BE2C (cell line): ENCODE measurements at regions not wholly inside any gene's neighbourhood (a gene's known extent, or its start where the extent isn't known, plus 50 kb on each side); places are given as distances from the start of the nearest gene placed in this dataset.

ENCODE experiments used
- DNase-seq: peaks from one replicate; pipeline ENCODE4 v3.0.0-alpha.2; 2020
- H3K27me3 ChIP-seq: fragments of 250-450 bp; sonication (Bioruptor Pico); 2 replicates; pipeline ENCODE4 v1.5.1; 2020; ENCODE audit warnings: mild to moderate bottlenecking
- H3K36me3 ChIP-seq: fragments of 250-450 bp; sonication (Bioruptor Pico); 2 replicates; pipeline ENCODE4 v1.5.1; 2020; ENCODE audit warnings: mild to moderate bottlenecking
- H3K4me1 ChIP-seq: fragments of 250-450 bp; sonication (Bioruptor Pico); 2 replicates; pipeline ENCODE4 v1.5.1; 2020
- H3K4me3 ChIP-seq: 2 replicates; pipeline ENCODE4 v1.5.1; 2011; ENCODE audit warnings: low read depth, low read length
- H3K9me3 ChIP-seq: fragments of 250-450 bp; sonication (Bioruptor Pico); 2 replicates; pipeline ENCODE4 v1.5.1; 2020
- TF ChIP-seq, protein P1 (sequence below): IDR thresholded peaks from 2 replicates; pipeline ENCODE4 v1.5.1; 2012; ENCODE audit warnings: mild to moderate bottlenecking, low read depth, low read length

DNA sequence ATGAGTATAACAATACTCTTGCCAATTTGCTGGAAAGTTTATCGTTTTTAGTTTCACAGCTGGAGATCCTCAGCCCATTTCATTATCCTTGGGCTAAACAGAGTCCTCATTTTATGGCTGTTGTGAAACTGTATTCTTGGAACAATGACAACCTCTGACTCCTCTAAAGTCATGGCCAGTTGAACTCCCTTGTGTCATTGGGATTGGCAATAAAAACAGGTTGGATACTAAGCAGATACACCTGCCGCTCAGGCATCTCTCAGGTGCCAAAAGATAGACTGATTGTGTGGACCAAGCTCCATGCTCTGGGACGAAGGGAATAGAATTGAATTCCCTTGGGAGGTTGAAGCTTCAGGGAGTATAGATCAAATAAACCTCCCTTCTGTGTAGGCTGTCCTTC, 182.2 kb downstream of the WDR11 start:
- Histone ChIP-seq H3K27me3 (no peaks in the 10 kb centered on the region), H3K36me3 (no peaks in the 10 kb centered on the region), H3K4me1 (no peaks in the 10 kb centered on the region), H3K4me3 (no peak overlapping the region), H3K9me3 (no peaks in the 10 kb centered on the region)
- TF ChIP-seq, protein P1, sequence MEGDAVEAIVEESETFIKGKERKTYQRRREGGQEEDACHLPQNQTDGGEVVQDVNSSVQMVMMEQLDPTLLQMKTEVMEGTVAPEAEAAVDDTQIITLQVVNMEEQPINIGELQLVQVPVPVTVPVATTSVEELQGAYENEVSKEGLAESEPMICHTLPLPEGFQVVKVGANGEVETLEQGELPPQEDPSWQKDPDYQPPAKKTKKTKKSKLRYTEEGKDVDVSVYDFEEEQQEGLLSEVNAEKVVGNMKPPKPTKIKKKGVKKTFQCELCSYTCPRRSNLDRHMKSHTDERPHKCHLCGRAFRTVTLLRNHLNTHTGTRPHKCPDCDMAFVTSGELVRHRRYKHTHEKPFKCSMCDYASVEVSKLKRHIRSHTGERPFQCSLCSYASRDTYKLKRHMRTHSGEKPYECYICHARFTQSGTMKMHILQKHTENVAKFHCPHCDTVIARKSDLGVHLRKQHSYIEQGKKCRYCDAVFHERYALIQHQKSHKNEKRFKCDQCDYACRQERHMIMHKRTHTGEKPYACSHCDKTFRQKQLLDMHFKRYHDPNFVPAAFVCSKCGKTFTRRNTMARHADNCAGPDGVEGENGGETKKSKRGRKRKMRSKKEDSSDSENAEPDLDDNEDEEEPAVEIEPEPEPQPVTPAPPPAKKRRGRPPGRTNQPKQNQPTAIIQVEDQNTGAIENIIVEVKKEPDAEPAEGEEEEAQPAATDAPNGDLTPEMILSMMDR, result no peak
- no peak for DNase-seq

DNA sequence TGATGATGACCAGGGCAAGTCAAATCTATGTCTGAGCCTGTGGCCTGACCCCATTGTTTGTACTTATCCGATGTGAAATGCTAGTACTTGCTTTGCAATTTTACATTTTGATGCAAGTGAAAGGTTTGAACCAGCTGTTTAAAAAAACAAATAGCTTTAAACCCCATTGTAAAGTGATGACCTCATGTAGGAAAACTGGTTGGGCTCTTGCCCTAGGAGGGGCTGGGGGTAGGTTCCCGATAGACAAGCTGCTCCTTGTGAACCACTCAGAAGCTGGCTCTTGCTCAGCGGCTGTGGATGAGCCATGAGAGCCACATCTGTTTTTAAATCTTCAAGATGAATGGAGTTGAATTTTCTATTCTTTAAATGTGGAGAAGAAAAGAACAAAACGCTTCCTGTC, 185.3 kb downstream of the WDR11 start:
- Histone ChIP-seq H3K4me3 (no peak overlapping the region), H3K9me3 (no peaks in the 10 kb centered on the region), H3K4me1 (no peaks in the 10 kb centered on the region), H3K27me3 (no peaks in the 10 kb centered on the region), H3K36me3 (no peaks in the 10 kb centered on the region)
- TF ChIP-seq, protein P1, result no peak
- DNase-seq, result no peak

DNA sequence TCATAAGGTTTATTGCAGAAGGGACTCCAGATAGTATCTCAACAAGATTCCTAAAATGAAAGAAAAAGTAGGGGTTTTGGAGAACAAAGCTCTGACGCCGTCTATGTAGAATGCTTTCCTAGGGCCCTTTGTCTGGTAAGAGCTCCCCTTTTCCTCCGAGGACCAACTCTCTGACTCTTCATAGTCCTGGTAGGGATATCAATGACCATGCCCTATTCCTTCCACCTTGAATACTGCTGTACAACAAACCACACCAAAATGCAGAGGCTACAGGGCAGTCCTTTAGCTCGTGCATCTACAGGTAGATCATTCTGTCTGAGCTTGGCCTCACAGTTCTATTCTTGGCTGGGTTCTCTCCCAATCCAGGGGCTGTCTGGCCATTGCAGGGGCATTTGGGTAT, 190.3 kb downstream of the WDR11 start:
- H3K36me3 ChIP-seq, result no peaks in the 10 kb centered on the region
- H3K9me3 ChIP-seq, result no peaks in the 10 kb centered on the region
- H3K4me3 ChIP-seq, result no peak overlapping the region
- DNase-seq, result no peak
- no peaks in the 10 kb centered on the region; the same call in 1 of the 2 replicates for H3K4me1 ChIP-seq
- TF ChIP-seq, protein P1, result no peak
- H3K27me3 ChIP-seq, result no peaks in the 10 kb centered on the region

DNA sequence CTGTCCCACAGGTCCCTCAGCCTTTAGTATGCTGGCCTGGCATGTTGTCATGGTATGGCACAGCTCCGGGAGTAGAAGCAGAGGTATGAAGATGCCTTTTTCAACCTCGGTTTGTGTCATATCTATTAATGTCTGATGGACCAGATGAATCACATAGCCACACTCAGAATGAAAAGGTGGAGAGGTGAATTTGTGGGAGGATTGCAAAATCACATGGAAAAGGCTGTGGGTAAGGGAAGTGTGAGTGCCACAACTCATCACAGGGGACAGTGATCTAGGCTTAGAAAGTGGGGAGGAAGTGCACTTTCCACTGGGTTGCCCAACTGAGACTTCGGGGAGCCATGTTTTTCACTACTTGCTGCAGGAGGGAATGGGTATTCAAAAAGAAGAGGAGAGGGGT, 190.7 kb downstream of the WDR11 start:
- H3K9me3 ChIP-seq, result no peaks in the 10 kb centered on the region
- H3K4me1 ChIP-seq, result no peaks in the 10 kb centered on the region; the same call in 1 of the 2 replicates
- DNase-seq, result no peak
- H3K27me3 ChIP-seq, result no peaks in the 10 kb centered on the region
- no peaks in the 10 kb centered on the region for H3K36me3 ChIP-seq
- H3K4me3 ChIP-seq, result no peak overlapping the region
- TF ChIP-seq, protein P1, result no peak

DNA sequence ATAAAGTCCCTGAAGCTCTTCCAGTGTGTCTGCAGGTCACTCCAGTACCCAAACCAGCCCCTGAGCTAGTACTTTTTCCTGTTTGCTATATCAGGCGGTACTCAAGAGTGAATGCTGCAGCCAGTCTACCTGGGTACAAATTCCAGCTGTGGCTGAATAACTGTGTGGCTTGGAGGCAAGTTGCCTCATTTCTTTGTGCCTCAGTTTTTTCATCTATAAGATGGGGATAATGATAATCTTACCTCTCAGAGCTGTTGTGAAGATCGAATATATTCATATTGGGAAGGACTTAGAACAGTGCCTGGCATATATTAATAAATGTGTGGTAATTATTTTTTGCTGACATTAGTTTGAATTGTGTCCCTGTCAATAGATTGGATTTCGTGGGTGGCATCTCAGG, 191.2 kb downstream of the WDR11 start:
- H3K36me3 ChIP-seq, result no peaks in the 10 kb centered on the region
- H3K27me3 ChIP-seq, result no peaks in the 10 kb centered on the region
- H3K4me3 ChIP-seq, result no peak overlapping the region
- TF ChIP-seq, protein P1, result no peak
- no peaks in the 10 kb centered on the region; the same call in 1 of the 2 replicates for H3K4me1 ChIP-seq
- DNase-seq, result no peak
- H3K9me3 ChIP-seq, result no peaks in the 10 kb centered on the region

DNA sequence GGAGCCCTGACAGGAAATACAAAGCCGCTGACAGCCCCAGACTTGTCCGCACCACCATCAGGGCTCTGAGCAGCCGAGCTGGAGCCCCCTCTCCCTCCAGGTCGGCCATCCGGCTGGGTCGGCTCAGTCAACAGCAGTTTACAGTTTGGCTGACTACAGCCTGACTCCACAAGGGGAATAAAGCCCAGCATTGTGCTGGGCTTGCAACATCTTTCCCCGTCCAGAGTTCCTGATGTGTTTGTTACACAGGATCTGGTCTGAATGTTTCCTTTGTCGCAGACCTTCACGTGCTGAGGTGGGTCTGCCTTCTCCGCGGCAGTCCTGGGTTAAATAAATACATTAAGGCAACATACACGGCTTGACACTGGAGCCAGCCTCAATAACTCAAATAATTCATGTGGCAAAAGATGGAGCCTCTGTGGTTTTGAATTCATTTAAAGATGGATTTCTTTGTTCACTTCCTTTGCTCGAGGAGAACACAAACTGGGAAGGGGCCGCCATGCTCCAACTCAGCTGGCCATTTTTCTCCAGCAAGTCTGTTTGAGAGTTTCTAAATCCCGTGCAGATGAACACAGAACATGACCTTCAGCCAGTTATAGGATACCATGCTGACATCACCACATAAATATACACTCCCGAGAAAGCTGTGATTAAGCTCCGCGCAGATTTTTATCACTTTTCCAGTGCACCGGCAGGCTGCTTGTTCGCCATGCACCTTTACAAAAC, 192.1 kb downstream of the WDR11 start:
- no peak for DNase-seq
- Histone ChIP-seq H3K36me3 (no peaks in the 10 kb centered on the region), H3K9me3 (no peaks in the 10 kb centered on the region), H3K27me3 (no peaks in the 10 kb centered on the region), H3K4me3 (no peak overlapping the region), H3K4me1 (no peaks in the 10 kb centered on the region; the same call in 1 of the 2 replicates)
- TF ChIP-seq, protein P1, result no peak
